ENCODE measurements at regions not wholly inside any gene's neighbourhood (a gene's known extent, or its start where the extent isn't known, plus 50 kb on each side); places are given as distances from the start of the nearest gene placed in this dataset.

DNA sequence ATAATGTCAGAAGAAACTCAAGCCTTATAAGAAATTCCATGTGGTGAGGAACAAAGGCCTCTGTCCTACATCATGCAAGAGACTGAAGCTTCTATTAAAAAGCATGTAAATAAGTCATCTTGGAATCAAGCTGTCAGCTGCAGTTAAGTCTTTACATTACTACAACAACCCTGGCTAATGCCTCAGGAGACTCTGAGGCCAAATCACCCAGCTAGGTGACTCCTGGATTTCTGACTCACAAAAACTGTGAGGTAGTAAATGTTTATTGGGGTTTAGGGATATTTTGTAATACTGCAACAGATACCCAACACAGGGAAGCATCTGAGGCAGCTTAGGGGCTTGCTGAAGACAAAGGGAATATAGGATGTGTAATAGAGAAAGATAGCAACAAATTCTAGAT is 89.6 kb downstream of the C11orf87 start:
- TF ChIP-seq, protein P1, sequence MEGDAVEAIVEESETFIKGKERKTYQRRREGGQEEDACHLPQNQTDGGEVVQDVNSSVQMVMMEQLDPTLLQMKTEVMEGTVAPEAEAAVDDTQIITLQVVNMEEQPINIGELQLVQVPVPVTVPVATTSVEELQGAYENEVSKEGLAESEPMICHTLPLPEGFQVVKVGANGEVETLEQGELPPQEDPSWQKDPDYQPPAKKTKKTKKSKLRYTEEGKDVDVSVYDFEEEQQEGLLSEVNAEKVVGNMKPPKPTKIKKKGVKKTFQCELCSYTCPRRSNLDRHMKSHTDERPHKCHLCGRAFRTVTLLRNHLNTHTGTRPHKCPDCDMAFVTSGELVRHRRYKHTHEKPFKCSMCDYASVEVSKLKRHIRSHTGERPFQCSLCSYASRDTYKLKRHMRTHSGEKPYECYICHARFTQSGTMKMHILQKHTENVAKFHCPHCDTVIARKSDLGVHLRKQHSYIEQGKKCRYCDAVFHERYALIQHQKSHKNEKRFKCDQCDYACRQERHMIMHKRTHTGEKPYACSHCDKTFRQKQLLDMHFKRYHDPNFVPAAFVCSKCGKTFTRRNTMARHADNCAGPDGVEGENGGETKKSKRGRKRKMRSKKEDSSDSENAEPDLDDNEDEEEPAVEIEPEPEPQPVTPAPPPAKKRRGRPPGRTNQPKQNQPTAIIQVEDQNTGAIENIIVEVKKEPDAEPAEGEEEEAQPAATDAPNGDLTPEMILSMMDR (IDR thresholded peaks at IDR 0.05): no peak
- TF ChIP-seq RCOR1 (IDR thresholded peaks at IDR 0.05; ENCODE audit: low read length): no peak
- TF ChIP-seq, protein P2, sequence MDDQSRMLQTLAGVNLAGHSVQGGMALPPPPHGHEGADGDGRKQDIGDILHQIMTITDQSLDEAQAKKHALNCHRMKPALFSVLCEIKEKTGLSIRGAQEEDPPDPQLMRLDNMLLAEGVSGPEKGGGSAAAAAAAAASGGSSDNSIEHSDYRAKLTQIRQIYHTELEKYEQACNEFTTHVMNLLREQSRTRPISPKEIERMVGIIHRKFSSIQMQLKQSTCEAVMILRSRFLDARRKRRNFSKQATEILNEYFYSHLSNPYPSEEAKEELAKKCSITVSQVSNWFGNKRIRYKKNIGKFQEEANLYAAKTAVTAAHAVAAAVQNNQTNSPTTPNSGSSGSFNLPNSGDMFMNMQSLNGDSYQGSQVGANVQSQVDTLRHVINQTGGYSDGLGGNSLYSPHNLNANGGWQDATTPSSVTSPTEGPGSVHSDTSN (IDR thresholded peaks at IDR 0.05): no peak
- no peak for TF ChIP-seq SIN3A (IDR thresholded peaks at IDR 0.05; ENCODE audit: borderline replicate concordance, low read depth, low read length)
- TF ChIP-seq EP300 (IDR thresholded peaks at IDR 0.05; ENCODE audit: borderline replicate concordance in 1 of 2, low read depth in 1 of 2, low read length in 1 of 2): no peak
- TF ChIP-seq TCF12 (IDR thresholded peaks at IDR 0.05): no peak
- TF ChIP-seq, protein P3, sequence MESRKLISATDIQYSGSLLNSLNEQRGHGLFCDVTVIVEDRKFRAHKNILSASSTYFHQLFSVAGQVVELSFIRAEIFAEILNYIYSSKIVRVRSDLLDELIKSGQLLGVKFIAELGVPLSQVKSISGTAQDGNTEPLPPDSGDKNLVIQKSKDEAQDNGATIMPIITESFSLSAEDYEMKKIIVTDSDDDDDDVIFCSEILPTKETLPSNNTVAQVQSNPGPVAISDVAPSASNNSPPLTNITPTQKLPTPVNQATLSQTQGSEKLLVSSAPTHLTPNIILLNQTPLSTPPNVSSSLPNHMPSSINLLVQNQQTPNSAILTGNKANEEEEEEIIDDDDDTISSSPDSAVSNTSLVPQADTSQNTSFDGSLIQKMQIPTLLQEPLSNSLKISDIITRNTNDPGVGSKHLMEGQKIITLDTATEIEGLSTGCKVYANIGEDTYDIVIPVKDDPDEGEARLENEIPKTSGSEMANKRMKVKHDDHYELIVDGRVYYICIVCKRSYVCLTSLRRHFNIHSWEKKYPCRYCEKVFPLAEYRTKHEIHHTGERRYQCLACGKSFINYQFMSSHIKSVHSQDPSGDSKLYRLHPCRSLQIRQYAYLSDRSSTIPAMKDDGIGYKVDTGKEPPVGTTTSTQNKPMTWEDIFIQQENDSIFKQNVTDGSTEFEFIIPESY (IDR thresholded peaks at IDR 0.05; ENCODE audit: borderline replicate concordance, low read depth): no peak
- TF ChIP-seq, protein P4, sequence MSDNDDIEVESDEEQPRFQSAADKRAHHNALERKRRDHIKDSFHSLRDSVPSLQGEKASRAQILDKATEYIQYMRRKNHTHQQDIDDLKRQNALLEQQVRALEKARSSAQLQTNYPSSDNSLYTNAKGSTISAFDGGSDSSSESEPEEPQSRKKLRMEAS (IDR thresholded peaks at IDR 0.05; ENCODE audit: low read depth): no peak
- TF ChIP-seq YY1 (IDR thresholded peaks at IDR 0.05; ENCODE audit: low read depth): no peak
- TF ChIP-seq EZH2phosphoT487 (IDR thresholded peaks at IDR 0.05; ENCODE audit: borderline replicate concordance, low read depth): no peak

Data from SK-N-SH (cell line).